GM12865 (cell line): ENCODE measurements at regions not wholly inside any gene's neighbourhood (a gene's known extent, or its start where the extent isn't known, plus 50 kb on each side); places are given as distances from the start of the nearest gene placed in this dataset.
A peak's percentile ranks its signal among the peaks of the same experiment; 100 is the strongest.

ENCODE experiments used
- DNase-seq: peaks from one replicate; pipeline ENCODE4 v3.0.0; 2010; ENCODE audit warnings: low read depth
- H3K4me3 ChIP-seq: 2 replicates; pipeline ENCODE4 v1.5.1; 2011; ENCODE audit warnings: mild to moderate bottlenecking, low read depth, low read length, control low read depth
- CTCF ChIP-seq: IDR thresholded peaks from 2 replicates; pipeline ENCODE4 v1.5.1; 2011; ENCODE audit warnings: low read length, control low read depth, low read depth, inconsistent platforms; ENCODE audit not compliant: insufficient read depth; ENCODE audit errors: missing control alignments

DNA sequence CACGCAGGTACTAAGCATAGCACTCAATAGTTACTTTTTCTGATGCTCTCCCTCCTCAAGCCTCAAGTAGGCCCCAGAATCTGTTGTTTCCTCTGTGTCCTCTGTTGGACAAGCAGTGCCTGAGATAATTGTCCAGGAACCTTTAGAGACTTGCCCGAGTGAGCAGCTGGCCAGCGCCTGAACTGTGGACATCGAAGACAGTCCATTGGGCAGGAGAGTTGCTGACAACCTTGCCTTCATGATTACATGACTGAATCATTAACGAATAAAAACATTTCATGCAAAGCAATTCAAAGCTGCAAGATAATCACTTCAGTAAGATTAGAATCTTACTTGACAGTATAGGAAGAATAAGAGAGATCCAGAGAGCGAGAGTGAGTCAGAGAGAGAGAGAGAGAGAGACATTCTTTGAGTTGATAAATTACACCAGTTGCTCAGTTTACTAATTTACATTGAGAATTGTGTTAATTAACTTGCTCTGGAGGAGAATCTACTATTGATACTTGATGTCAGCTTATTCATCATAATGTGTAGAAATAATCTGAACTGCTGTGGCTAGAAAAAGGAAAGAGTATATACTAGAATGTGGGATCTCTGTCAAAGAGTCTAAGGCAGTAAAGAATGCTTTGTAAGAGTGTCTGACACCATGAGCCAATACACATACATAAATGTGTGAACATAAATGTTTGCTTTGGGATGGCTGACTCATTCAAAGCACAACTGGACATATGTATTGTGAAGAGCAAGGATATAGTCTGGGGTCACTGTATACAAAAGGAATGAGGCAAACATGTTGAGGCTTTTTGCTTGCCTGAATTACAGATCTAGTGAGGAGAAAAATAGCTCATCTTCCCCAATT is 216.0 kb downstream of the ZNF326 start:
- DNase-seq, result no peak
- no peak for TF ChIP-seq CTCF
- H3K4me3 ChIP-seq, result no peak overlapping the region

DNA sequence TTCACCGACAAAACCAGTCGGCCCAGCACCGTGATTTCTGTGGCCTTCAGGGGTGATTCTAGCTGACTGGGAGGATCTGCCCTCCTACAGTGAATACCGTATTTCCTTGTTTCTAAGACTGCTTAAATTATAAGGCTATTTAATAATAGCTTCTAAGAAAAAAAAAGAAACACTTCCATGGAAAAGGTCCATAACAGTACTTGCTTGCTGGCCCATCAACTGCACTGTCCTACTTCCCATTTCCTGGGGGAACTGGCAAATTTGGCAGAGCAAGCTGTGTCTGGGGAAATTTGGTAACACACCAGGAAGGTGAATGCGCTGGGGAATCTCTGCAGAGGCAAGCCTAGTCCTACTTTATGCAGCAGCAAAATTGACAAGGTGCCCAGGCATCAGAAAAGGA is 214.0 kb downstream of the ZNF326 start:
- no peak for TF ChIP-seq CTCF
- no peak for DNase-seq
- no peak overlapping the region for H3K4me3 ChIP-seq

GRCh38 chr1:90206260-90206659 is 211.3 kb downstream of the ZNF326 start:
- no peak for DNase-seq
- H3K4me3 ChIP-seq, result no peak overlapping the region
- TF ChIP-seq CTCF, result no peak

GRCh38 chr1:90204780-90205179 is 209.9 kb downstream of the ZNF326 start:
- TF ChIP-seq CTCF, result no peak
- H3K4me3 ChIP-seq, result no peak overlapping the region
- no peak for DNase-seq

DNA sequence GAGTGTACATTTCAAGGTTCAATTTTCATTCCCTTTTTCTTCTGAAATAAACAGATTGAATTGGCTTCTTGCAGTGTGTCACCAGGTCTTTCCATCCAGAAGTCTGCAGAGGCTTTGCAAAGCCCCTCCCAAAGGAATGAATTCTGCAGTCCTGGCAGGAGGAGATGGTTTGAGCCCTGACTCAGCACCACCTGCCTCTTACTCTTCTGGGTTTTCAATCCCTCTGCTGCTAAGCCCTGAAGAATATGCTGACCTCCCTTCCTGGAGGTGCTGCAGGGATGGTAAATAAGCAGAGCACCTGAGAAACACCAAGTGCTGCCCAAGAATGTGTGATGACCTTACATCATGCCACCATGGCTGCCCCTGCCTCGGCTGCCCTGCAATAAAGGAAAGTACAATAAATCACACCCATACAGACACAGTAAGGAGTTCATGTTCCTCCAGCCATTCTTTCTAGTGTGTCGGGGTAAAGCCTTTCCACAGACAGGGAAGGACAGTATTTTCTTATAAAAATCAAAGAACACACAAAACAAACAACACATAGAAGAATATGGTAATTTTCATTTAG is 209.2 kb downstream of the ZNF326 start:
- no peak overlapping the region for H3K4me3 ChIP-seq
- no peak for DNase-seq
- TF ChIP-seq CTCF, result no peak

DNA sequence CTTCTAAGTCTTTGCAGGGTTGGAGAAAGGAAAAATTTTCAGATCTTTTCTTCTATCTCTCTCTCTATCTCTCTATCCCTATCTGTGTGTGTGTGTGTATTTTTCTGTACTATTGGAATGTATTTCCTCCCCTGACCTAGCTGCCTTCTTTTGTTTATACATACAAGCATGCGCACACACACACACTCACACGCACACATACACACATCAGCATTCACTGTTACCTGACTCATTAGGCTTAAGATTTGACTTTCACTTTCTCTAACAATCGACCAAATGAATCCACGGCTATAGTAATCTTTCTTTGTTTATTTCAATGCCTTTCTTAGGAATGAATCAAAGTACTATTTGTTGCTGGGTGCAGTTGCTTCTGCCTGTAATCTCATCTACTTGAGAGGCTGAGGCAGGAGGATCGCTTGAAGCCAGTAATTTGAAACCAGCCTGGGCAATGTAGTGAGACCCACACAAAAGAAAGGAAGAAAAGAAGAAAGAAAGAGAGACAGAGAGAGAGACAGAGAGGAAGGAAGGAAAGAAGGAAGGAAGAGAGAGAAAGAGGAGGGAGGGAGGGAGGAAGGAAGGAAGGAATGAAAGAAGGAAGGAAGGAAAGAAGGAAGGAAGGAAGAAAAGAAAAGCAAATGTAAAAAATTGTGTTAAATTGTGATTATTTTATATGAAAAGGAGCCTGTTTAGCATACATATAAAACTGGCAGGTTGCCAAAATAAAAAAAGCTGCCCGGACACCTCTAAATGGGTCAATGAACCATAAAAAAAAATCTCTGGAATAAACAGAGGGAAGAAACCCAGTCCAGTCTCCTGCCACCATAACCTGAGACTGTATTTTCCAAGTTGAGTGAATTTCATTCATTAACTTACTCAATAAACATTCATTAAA is 206.8 kb downstream of the ZNF326 start:
- TF ChIP-seq CTCF, result no peak
- no peak overlapping the region for H3K4me3 ChIP-seq
- DNase-seq, result peak; percentile 28
